ENCODE measurements at regions not wholly inside any gene's neighbourhood (a gene's known extent, or its start where the extent isn't known, plus 50 kb on each side); places are given as distances from the start of the nearest gene placed in this dataset.

- TF ChIP-seq, protein P1, sequence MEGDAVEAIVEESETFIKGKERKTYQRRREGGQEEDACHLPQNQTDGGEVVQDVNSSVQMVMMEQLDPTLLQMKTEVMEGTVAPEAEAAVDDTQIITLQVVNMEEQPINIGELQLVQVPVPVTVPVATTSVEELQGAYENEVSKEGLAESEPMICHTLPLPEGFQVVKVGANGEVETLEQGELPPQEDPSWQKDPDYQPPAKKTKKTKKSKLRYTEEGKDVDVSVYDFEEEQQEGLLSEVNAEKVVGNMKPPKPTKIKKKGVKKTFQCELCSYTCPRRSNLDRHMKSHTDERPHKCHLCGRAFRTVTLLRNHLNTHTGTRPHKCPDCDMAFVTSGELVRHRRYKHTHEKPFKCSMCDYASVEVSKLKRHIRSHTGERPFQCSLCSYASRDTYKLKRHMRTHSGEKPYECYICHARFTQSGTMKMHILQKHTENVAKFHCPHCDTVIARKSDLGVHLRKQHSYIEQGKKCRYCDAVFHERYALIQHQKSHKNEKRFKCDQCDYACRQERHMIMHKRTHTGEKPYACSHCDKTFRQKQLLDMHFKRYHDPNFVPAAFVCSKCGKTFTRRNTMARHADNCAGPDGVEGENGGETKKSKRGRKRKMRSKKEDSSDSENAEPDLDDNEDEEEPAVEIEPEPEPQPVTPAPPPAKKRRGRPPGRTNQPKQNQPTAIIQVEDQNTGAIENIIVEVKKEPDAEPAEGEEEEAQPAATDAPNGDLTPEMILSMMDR (conservative IDR thresholded peaks at IDR 0.05 in 1 of 2, IDR thresholded peaks at IDR 0.05 in 1 of 2; ENCODE audit: extremely low read depth in 1 of 2, insufficient read depth in 1 of 2, low read depth in 1 of 2, low read length in 2 of 2), result no peak
- no peak for TF ChIP-seq EZH2 (IDR thresholded peaks at IDR 0.05; ENCODE audit: borderline replicate concordance, low read length)
Measured at GRCh38 chr4:12265554-12265953, 836.9 kb upstream of the HS3ST1 start.
